SK-N-SH treated with all-trans-retinoic acid at 6 μM for 48 hours (cell line): ENCODE measurements at regions not wholly inside any gene's neighbourhood (a gene's known extent, or its start where the extent isn't known, plus 50 kb on each side); places are given as distances from the start of the nearest gene placed in this dataset.
A peak's percentile ranks its signal among the peaks of the same experiment; 100 is the strongest.

Experiments used
- ATAC-seq: fragments of 200-7000 bp; cut with Tn5 transposase; 3 replicates; pipeline ENCODE4 v1.9.1; 2020; ENCODE audit warnings: mild to moderate bottlenecking, moderate library complexity
- ARNTL ChIP-seq: fragments of 450-650 bp; formaldehyde crosslinking; IDR thresholded peaks from 2 replicates; pipeline ENCODE4 v1.5.0; 2020; ENCODE audit warnings: low read depth, mild to moderate bottlenecking, moderate library complexity, borderline replicate concordance
- BACH2 ChIP-seq: fragments of 250-450 bp; sonication (Bioruptor Pico); IDR thresholded peaks from 2 replicates; pipeline ENCODE4 v1.9.0; 2021; ENCODE audit warnings: mild to moderate bottlenecking, borderline replicate concordance
- CREB5 ChIP-seq: fragments of 250-450 bp; sonication (Bioruptor Pico); IDR thresholded peaks from 2 replicates; pipeline ENCODE4 v1.5.1; 2020; ENCODE audit warnings: low read depth, mild to moderate bottlenecking, moderate library complexity
- CSDC2 ChIP-seq: fragments of 250-450 bp; sonication (Bioruptor Pico); IDR thresholded peaks from 2 replicates; pipeline ENCODE4 v1.5.0; 2020; ENCODE audit warnings: mild to moderate bottlenecking, moderate library complexity
- ESRRG ChIP-seq: fragments of 250-450 bp; sonication (Bioruptor Pico); IDR thresholded peaks from 2 replicates; pipeline ENCODE4 v1.6.1; 2021; ENCODE audit warnings: mild to moderate bottlenecking
- GLIS3 ChIP-seq: fragments of 250-450 bp; sonication (Bioruptor Pico); IDR thresholded peaks from 2 replicates; pipeline ENCODE4 v1.5.0; 2020; ENCODE audit warnings: mild to moderate bottlenecking, moderate library complexity
- ISL1 ChIP-seq: fragments of 250-450 bp; sonication (Bioruptor Pico); IDR thresholded peaks from 2 replicates; pipeline ENCODE4 v2.1.2; 2022; ENCODE audit warnings: mild to moderate bottlenecking, moderate library complexity
- OSR1 ChIP-seq: fragments of 250-450 bp; sonication (Bioruptor Pico); IDR thresholded peaks from 2 replicates; pipeline ENCODE4 v1.8.0; 2022; ENCODE audit warnings: moderate library complexity, mild to moderate bottlenecking, inconsistent platforms
- PATZ1 ChIP-seq: fragments of 250-450 bp; sonication (Bioruptor Pico); IDR thresholded peaks from 2 replicates; pipeline ENCODE4 v1.8.0; 2020; ENCODE audit warnings: mild to moderate bottlenecking, moderate library complexity, borderline replicate concordance
- PPARA ChIP-seq: fragments of 250-450 bp; sonication (Bioruptor Pico); IDR thresholded peaks from 2 replicates; pipeline ENCODE4 v1.5.0; 2020; ENCODE audit warnings: mild to moderate bottlenecking, borderline replicate concordance
- SNAI2 ChIP-seq: fragments of 250-450 bp; sonication (Bioruptor Pico); IDR thresholded peaks from 2 replicates; pipeline ENCODE4 v1.5.0; 2020; ENCODE audit warnings: mild to moderate bottlenecking, moderate library complexity
- TCF4 ChIP-seq: fragments of 250-450 bp; sonication (Bioruptor Pico); IDR thresholded peaks from 2 replicates; pipeline ENCODE4 v1.8.0; 2021; ENCODE audit warnings: mild to moderate bottlenecking, moderate library complexity, borderline replicate concordance
- TOX ChIP-seq: fragments of 250-450 bp; sonication (Bioruptor Pico); IDR thresholded peaks from 2 replicates; pipeline ENCODE4 v1.8.0; 2021; ENCODE audit warnings: mild to moderate bottlenecking, moderate library complexity, borderline replicate concordance
- TSHZ2 ChIP-seq: fragments of 250-450 bp; sonication (Bioruptor Pico); IDR thresholded peaks from 2 replicates; pipeline ENCODE4 v1.5.0; 2020; ENCODE audit warnings: mild to moderate bottlenecking, moderate library complexity
- ZC3H10 ChIP-seq: fragments of 250-450 bp; sonication (Bioruptor Pico); IDR thresholded peaks from 2 replicates; pipeline ENCODE4 v1.5.1; 2021; ENCODE audit warnings: mild to moderate bottlenecking, moderate library complexity
- ZFP30 ChIP-seq: fragments of 450-650 bp; formaldehyde crosslinking; IDR thresholded peaks from 2 replicates; pipeline ENCODE4 v1.5.0; 2022; ENCODE audit warnings: mild to moderate bottlenecking, moderate library complexity
- ZNF565 ChIP-seq: fragments of 450-650 bp; formaldehyde crosslinking; conservative IDR thresholded peaks from 2 replicates; pipeline ENCODE4 v1.5.0; 2020; ENCODE audit warnings: low read depth, mild to moderate bottlenecking, moderate library complexity
- ZNF70 ChIP-seq: fragments of 450-650 bp; formaldehyde crosslinking; IDR thresholded peaks from 2 replicates; pipeline ENCODE4 v1.5.0; 2020; ENCODE audit warnings: mild to moderate bottlenecking, moderate library complexity
- ZNF8 ChIP-seq: fragments of 450-650 bp; formaldehyde crosslinking; IDR thresholded peaks from 2 replicates; pipeline ENCODE4 v1.5.0; 2020; ENCODE audit warnings: mild to moderate bottlenecking, moderate library complexity
- TF ChIP-seq, protein P1 (sequence below): fragments of 250-450 bp; sonication (Bioruptor Pico); IDR thresholded peaks from 2 replicates; pipeline ENCODE4 v1.5.1; 2021; ENCODE audit warnings: mild to moderate bottlenecking, moderate library complexity
- TF ChIP-seq, protein P2 (sequence below): fragments of 250-450 bp; sonication (Bioruptor Pico); IDR thresholded peaks from 2 replicates; pipeline ENCODE4 v1.8.0; 2021; ENCODE audit warnings: low read depth, mild to moderate bottlenecking, moderate library complexity, borderline replicate concordance

DNA sequence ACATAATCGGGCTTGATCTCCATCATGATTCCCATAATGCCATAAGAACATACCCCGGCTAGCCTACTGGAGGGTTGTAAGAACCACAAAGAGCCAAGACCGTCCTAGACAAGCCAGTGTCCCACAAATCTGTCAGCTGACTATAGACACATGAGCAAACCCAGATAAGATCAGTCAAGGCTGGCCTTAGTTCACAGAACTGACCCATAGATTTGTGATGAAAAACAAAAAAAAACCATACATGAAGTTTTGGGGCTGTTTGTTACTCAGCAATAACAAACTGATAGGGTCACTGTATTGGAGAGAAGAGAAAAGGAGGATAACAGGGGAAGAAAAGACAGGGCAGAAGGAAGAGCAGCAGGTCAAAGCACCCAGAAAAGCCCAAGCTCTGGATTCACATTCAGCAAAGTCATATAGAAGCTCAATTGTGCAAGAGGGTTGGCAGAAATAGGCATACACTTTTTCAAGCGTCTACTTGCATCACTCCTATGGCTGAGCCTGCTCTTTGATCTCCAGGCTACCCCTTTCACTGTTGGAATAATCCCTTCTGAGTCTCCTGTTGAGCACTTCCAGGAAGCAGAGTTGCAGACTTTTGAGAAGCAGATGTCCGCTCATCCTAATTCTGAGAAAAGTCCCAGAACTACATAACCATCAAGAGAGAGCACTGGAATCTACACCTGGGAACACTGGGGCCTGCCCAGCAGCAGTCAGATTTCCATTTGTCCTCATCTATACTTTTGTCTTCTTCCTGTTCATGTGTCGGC lies 122.0 kb upstream of the HABP2 start:
- TF ChIP-seq TOX (CRISPR knock-in tag) (no peak), ARNTL (CRISPR knock-in tag) (no peak), OSR1 (CRISPR knock-in tag) (no peak), ZNF8 (CRISPR knock-in tag) (no peak), ISL1 (CRISPR knock-in tag) (no peak), CSDC2 (no peak), GLIS3 (CRISPR knock-in tag) (no peak), TSHZ2 (CRISPR knock-in tag) (no peak), PATZ1 (CRISPR knock-in tag) (no peak), ZNF565 (CRISPR knock-in tag) (no peak), PPARA (CRISPR knock-in tag) (no peak)
- TF ChIP-seq, all 23 proteins: peak for 0
- ATAC-seq = no peak

- peak; percentile 36; the same call in 1 of the 2 replicates for TF ChIP-seq TCF4 (CRISPR knock-in tag)
- no peak for TF ChIP-seq BACH2
- TF ChIP-seq, all 23 proteins: peak for 1
- ATAC-seq = no peak; the same call in 2 of the 3 replicates
These were observed 121.3 kb upstream of the HABP2 start for GRCh38 chr10:113431398-113432160.

- ATAC-seq = no peak
- no peak for TF ChIP-seq TSHZ2 (CRISPR knock-in tag)
- no peak for TF ChIP-seq TCF4 (CRISPR knock-in tag)
- no peak for TF ChIP-seq ZNF8 (CRISPR knock-in tag)
- TF ChIP-seq, protein P1, sequence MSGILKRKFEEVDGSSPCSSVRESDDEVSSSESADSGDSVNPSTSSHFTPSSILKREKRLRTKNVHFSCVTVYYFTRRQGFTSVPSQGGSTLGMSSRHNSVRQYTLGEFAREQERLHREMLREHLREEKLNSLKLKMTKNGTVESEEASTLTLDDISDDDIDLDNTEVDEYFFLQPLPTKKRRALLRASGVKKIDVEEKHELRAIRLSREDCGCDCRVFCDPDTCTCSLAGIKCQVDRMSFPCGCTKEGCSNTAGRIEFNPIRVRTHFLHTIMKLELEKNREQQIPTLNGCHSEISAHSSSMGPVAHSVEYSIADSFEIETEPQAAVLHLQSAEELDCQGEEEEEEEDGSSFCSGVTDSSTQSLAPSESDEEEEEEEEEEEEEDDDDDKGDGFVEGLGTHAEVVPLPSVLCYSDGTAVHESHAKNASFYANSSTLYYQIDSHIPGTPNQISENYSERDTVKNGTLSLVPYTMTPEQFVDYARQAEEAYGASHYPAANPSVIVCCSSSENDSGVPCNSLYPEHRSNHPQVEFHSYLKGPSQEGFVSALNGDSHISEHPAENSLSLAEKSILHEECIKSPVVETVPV (CRISPR knock-in tag) = no peak
- TF ChIP-seq ISL1 (CRISPR knock-in tag) = no peak
- TF ChIP-seq CREB5 = no peak
- TF ChIP-seq, protein P2, sequence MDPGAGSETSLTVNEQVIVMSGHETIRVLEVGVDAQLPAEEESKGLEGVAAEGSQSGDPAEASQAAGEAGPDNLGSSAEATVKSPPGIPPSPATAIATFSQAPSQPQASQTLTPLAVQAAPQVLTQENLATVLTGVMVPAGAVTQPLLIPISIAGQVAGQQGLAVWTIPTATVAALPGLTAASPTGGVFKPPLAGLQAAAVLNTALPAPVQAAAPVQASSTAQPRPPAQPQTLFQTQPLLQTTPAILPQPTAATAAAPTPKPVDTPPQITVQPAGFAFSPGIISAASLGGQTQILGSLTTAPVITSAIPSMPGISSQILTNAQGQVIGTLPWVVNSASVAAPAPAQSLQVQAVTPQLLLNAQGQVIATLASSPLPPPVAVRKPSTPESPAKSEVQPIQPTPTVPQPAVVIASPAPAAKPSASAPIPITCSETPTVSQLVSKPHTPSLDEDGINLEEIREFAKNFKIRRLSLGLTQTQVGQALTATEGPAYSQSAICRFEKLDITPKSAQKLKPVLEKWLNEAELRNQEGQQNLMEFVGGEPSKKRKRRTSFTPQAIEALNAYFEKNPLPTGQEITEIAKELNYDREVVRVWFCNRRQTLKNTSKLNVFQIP (CRISPR knock-in tag) = no peak
- no peak for TF ChIP-seq GLIS3 (CRISPR knock-in tag)
- no peak for TF ChIP-seq ZFP30 (CRISPR knock-in tag)
- no peak for TF ChIP-seq ESRRG (CRISPR knock-in tag)
- TF ChIP-seq ZNF70 (CRISPR knock-in tag) = no peak
- no peak for TF ChIP-seq ZC3H10 (CRISPR knock-in tag)
- no peak for TF ChIP-seq CSDC2
- TF ChIP-seq SNAI2 (CRISPR knock-in tag) = no peak
- TF ChIP-seq PPARA (CRISPR knock-in tag) = no peak
These were observed 119.1 kb upstream of the HABP2 start for GRCh38 chr10:113433711-113434110.
